Adipocyte (in vitro differentiated cells): ENCODE measurements at regions not wholly inside any gene's neighbourhood (a gene's known extent, or its start where the extent isn't known, plus 50 kb on each side); places are given as distances from the start of the nearest gene placed in this dataset.
"Not testable (repeated sequence)": the region's sequence is repeated elsewhere in the genome, so short reads cannot be mapped to it uniquely, and the experiment has no call there.

Source experiments
- DNase-seq: peaks from one replicate; pipeline ENCODE4 v3.0.0-alpha.2; 2015; ENCODE audit warnings: low read depth
- H3K27me3 ChIP-seq: replicated peaks from 2 replicates; pipeline ENCODE4 v1.7.0; 2013; ENCODE audit warnings: mild to moderate bottlenecking, low read length, moderate library complexity; ENCODE audit not compliant: control insufficient read depth, insufficient read depth
- H3K36me3 ChIP-seq: 2 replicates; pipeline ENCODE4 v1.7.0; 2013; ENCODE audit warnings: low read length, mild to moderate bottlenecking, moderate library complexity; ENCODE audit not compliant: control insufficient read depth, insufficient read depth, severe bottlenecking
- H3K4me1 ChIP-seq: 2 replicates; pipeline ENCODE4 v1.7.0; 2013; ENCODE audit warnings: mild to moderate bottlenecking, low read length, moderate library complexity; ENCODE audit not compliant: control insufficient read depth, insufficient read depth
- H3K4me3 ChIP-seq: 2 replicates; pipeline ENCODE4 v1.7.0; 2013; ENCODE audit warnings: mild to moderate bottlenecking, low read length, moderate library complexity
- H3K9ac ChIP-seq: 2 replicates; pipeline ENCODE4 v1.7.0; 2013; ENCODE audit warnings: mild to moderate bottlenecking, low read length, moderate library complexity
- H3K9me3 ChIP-seq: 2 replicates; pipeline ENCODE4 v1.7.0; 2013; ENCODE audit warnings: mild to moderate bottlenecking, low read length, moderate library complexity; ENCODE audit not compliant: control insufficient read depth

DNA sequence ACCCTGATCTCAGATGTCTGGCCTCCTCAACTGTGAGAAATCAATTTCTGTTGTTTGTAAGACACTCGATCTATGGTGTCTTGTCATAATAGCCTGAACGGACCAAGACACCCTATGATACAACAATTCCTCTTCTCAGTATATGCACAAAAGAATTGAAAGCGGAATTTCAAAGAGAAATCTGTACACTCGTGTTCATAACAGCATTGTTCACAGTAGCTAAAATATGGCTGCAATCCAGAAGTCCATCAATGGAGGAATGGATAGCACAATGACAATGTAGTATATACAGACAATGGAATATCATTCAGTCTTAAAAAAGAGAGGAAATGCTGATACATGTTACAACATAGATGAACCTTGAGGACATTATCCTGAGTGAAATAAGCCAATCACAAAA lies 354.6 kb downstream of the SFMBT2 start:
- no peaks in the 10 kb centered on the region for H3K4me1 ChIP-seq
- no peak for DNase-seq
- H3K9ac ChIP-seq: no peak overlapping the region
- H3K27me3 ChIP-seq: no peaks in the 10 kb centered on the region
- H3K36me3 ChIP-seq: no peaks in the 10 kb centered on the region
- no peaks in the 10 kb centered on the region for H3K9me3 ChIP-seq
- no peak overlapping the region for H3K4me3 ChIP-seq

DNA sequence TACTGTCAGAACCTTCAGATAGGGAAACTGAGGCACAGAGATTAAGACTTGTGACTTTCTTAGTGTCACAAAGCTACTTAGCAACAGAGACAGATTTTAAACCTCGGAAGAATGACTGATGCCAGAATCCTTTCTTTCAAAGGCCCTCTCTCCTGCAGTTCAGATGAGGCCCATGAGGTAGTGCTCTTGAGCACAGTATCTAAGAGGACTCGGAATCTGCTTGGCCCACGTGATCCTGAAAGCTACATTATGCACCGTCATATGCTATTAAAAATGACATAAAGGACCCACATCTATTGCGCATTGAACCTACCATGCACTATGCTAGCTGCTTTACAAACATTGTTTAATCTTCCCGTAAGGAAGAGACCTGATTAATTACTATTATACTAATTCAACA lies 355.9 kb downstream of the SFMBT2 start:
- no peaks in the 10 kb centered on the region for H3K4me1 ChIP-seq
- peaks cover 5% of the 10 kb centered on the region for H3K9me3 ChIP-seq
- DNase-seq: no peak
- H3K27me3 ChIP-seq: no peaks in the 10 kb centered on the region
- no peak overlapping the region for H3K9ac ChIP-seq
- H3K4me3 ChIP-seq: no peak overlapping the region
- H3K36me3 ChIP-seq: no peaks in the 10 kb centered on the region

DNA sequence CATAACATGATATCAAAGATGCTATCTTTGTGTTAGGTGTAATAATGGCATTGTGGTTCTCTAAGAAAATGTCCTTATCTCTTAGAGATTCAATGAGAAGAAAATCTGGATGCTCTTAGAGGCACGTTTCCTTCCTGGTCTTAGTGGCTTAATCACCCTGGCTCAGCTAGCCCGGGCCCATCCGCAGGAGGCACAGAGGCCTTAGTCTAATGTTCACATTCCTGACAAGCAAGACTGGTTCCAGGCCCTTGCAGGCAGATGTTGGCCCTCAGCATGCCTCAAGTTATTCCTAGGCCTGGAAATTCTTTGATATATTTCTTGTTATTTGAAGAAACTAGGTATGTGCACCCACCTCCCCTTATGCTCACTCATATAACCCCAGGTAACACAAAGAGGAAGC lies 357.6 kb downstream of the SFMBT2 start:
- H3K27me3 ChIP-seq: no peaks in the 10 kb centered on the region
- H3K9ac ChIP-seq: no peak overlapping the region
- H3K9me3 ChIP-seq: peaks cover 10% of the 10 kb centered on the region
- H3K4me1 ChIP-seq: no peaks in the 10 kb centered on the region
- DNase-seq: no peak
- no peaks in the 10 kb centered on the region for H3K36me3 ChIP-seq
- H3K4me3 ChIP-seq: no peak overlapping the region

DNA sequence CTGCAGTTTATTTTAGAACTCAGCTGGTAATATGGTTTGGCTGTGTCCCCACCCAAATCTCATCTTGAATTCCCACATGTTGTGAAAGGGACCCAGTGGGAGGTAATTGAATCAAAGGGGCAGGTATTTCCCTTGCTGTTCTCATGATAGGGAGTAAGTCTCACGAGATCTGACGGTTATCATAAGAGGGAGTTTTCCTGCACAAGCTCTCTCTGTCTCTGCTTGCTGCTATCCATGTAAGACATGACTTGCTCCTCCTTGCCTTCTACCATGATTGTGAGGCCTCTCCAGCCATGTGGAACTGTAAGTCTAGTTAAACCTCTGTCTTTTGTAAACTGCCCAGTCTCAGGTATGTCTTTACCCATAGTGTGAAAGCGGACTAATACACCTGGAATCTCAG lies 360.8 kb downstream of the SFMBT2 start:
- H3K36me3 ChIP-seq, H3K4me3 ChIP-seq, H3K27me3 ChIP-seq, H3K9ac ChIP-seq, DNase-seq, H3K4me1 ChIP-seq: not testable (repeated sequence)
- peaks cover 10% of the 10 kb centered on the region for H3K9me3 ChIP-seq

DNA sequence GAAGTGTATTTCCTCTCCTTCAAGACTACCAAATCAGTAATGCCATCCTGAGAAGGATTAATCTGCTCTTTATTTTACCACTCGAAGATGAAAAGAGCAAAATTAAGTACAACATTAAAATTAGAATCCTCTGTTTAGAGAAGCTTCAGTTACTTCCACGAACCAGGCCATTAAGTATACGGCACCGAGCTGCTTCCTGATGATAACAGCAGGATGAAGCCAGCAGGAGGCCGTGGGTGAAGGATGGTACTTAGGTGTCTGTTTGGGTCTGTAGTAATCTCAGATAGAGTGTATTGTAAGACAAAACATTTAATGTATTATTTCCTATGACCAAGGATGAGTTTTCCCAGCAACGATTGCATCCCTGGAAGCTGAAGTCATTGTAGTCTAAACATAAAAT lies 362.8 kb downstream of the SFMBT2 start:
- Histone ChIP-seq H3K9me3 (peaks cover 10% of the 10 kb centered on the region), H3K4me1 (no peaks in the 10 kb centered on the region), H3K27me3 (no peaks in the 10 kb centered on the region), H3K9ac (no peak overlapping the region), H3K4me3 (no peak overlapping the region), H3K36me3 (no peaks in the 10 kb centered on the region)
- DNase-seq: no peak

DNA sequence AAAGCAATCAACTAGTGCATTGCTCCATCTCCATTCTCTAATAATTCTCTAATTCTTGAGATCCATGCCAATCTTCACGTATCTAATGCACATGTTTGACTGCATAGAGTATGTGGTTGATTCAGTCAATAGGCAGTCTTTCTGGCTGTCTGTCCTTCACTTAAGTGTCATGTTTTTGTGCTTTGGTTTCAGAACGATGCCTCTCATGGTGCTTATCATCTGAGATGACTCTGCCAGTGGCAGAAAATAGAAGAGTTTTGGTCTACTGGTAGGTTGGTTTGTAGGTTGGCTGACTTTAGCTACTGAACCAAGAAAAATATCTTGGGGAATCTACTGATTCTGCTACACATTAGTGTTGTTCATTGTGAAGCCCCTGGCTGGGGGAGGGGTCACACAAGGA lies 364.2 kb downstream of the SFMBT2 start:
- DNase-seq: no peak
- H3K36me3 ChIP-seq: no peaks in the 10 kb centered on the region
- H3K9me3 ChIP-seq: peaks cover 10% of the 10 kb centered on the region
- H3K9ac ChIP-seq: no peak overlapping the region
- no peaks in the 10 kb centered on the region for H3K4me1 ChIP-seq
- H3K27me3 ChIP-seq: peaks cover 2% of the 10 kb centered on the region
- H3K4me3 ChIP-seq: no peak overlapping the region

DNA sequence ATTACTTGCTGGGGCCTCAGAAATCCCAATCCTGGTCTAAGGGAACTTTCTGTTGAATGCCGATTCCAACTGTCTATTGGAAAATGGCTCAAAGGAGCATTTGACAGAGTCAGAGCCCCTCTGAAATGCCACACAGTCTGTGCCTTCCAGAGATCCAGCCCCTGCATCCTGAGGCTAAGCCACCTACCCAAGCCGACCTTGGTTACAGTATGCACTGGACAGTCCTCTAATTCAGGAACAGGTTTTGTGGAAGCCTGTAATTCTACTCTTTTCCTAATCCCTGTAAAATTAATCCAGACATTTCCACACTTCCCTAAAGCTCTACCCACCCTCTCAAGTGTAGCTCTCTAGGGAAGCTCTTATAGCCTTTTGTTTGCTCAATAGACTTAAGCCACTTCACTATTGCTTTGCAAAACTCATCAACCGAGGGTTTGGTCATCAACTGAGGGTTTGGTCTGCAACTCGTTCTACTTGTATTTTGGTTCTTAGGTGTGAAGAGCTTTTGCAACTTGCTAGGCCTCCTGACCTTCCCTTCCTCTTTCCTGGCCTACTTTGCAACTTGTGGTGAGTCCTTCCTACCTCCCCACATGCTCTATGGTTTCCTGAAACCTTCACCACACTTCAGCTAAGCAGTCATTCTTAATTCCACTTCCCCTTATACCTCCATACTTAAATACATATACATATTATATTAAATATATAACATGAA lies 364.8 kb downstream of the SFMBT2 start:
- no peak for DNase-seq
- Histone ChIP-seq H3K4me3 (no peak overlapping the region), H3K9ac (no peak overlapping the region), H3K9me3 (peaks cover 10% of the 10 kb centered on the region), H3K27me3 (peaks cover 7% of the 10 kb centered on the region), H3K36me3 (no peaks in the 10 kb centered on the region), H3K4me1 (no peaks in the 10 kb centered on the region)

DNA sequence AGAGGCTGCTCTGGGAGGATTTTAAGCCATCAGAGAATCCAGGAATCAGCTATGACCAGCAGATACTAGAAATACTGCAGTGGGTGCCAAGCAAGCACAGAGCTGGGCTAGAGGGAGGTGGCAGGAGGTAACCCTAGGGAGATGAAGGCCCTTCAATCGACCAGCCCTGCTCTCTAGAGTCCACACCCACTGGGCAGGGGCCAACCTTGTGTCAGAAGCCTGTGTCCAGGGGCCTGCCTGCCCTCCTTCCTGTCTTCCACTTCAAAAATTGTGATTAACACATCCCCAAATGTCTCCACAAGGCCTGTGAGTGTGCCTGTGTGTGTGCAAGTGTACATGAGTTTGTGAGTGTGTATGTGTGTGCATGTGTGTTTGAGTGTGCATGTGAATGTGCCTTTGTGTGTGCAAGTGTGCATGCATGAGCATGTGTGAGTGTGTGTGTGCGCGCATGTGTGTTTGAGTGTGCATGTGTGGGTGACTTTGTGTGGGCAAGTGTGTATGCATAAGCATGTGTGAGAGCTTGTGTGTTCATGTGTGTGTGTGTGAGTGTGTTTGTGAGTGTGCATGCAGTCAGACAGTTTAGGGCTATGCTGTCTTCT lies 367.7 kb downstream of the SFMBT2 start:
- H3K4me1 ChIP-seq: no peaks in the 10 kb centered on the region

DNA sequence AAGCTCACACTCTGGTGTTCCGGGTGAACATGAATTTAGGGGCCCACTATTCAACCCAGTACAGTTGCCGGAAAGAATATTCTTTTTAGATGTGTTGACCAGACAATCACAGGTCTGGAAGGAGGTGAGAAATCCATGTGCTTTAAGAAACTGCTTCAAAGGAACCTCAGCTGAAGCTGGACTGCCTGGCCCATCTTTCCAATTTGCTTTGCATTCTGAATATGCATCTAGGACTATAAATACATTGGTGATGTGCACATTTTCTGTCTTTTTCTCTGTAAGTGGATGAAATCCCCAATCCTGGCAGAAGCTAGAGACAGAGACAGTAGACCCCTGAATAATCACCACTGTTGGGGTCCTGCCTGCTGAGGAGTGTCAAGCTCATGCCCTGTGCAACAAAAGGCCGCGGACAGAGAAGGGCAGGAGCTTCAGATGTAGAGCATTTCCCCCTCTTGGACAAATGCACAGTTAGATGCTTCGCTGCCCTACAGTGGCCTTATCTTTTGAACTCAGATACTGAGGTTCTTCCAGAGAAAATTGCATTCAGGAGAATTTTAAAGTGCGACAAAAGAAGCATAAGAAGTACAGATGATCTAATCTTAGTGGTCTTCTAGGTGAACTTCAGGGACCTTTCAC lies 368.3 kb downstream of the SFMBT2 start:
- Histone ChIP-seq H3K4me3 (no peak overlapping the region), H3K4me1 (no peaks in the 10 kb centered on the region), H3K9ac (no peak overlapping the region), H3K9me3 (no peaks in the 10 kb centered on the region), H3K36me3 (no peaks in the 10 kb centered on the region), H3K27me3 (peaks cover 10% of the 10 kb centered on the region)
- DNase-seq: no peak

More for the DNA sequence above, 367.7 kb downstream of the SFMBT2 start:
- Histone ChIP-seq H3K9me3 (no peaks in the 10 kb centered on the region), H3K36me3 (no peaks in the 10 kb centered on the region), H3K4me3 (no peak overlapping the region), H3K9ac (no peak overlapping the region), H3K27me3 (peaks cover 10% of the 10 kb centered on the region)
- no peak for DNase-seq

DNA sequence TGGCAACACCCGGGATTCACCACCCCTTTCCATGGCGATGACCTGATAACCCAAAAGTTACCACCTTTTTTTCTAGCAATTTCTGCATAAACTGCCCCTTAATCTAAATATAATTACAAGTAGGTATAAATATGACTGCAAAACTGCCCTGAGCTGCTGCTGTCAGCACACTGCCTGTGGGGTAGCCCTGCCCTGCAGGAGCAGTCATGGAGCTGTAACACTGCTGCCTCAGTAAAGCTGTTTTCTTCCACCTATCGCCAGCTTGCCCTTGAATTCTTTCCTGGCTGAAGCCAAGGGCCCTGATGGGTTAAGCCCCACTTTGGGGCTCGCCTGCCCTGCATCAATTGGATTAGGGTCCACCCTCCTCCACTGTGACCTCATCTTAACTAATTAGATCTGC lies 368.8 kb downstream of the SFMBT2 start:
- Histone ChIP-seq H3K4me1 (no peaks in the 10 kb centered on the region), H3K36me3 (no peaks in the 10 kb centered on the region), H3K4me3 (no peak overlapping the region), H3K27me3 (peaks cover 10% of the 10 kb centered on the region), H3K9ac (no peak overlapping the region), H3K9me3 (no peaks in the 10 kb centered on the region)
- DNase-seq: no peak

DNA sequence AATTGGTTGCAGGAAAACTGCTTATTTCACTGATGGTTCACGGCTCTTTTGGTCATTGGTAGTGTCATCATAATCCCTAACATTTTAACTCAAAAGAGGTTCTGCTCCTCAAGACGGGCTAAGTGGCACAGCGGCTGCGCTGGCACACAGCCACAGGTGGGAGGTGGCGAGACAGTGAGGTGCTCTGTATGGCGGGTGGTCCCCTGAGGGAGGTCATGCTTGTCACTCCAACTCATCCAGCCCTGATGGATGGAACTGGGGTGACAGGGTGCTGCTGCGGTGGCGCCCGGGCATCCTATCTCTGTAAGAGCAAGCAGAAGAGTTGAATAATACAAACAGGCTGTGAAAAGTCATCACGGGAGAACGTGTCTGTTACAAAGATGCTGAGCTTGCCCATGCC lies 370.2 kb downstream of the SFMBT2 start:
- Histone ChIP-seq H3K4me1 (no peaks in the 10 kb centered on the region), H3K9ac (no peak overlapping the region), H3K4me3 (no peak overlapping the region), H3K36me3 (no peaks in the 10 kb centered on the region), H3K27me3 (peaks cover 10% of the 10 kb centered on the region), H3K9me3 (no peaks in the 10 kb centered on the region)
- no peak for DNase-seq
